ENCODE measurements at regions not wholly inside any gene's neighbourhood (a gene's known extent, or its start where the extent isn't known, plus 50 kb on each side); places are given as distances from the start of the nearest gene placed in this dataset.

DNA sequence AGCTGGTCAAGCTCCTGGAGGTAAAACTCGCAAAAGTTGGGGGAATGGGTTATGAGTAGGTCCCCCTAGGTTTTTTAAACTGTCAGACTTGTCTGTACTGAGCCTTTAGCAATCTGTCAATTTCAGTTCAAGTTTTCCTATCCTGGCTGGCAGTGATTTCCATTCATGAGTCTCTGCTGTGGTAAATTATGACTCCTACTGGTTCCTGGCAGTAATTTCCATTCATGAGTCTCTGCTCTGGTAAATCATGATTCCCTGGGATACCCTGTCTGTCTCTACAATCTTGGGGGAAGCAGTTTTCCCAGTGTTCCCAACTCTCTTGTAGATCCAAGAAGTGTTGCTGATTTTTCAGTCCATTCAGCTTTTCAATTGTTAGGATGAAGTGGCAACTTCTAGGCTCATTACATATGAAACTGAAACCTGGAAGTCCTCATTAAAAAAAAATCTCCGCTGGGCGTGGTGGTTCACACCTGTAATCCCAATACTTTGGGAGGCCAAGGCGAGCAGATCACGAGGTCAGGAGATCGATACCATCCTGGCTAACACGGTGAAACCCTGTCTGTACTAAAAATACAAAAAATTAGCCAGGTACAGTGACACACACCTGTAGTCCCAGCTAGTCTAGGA is 91.3 kb upstream of the GPBP1 start:
- TF ChIP-seq, protein P1, sequence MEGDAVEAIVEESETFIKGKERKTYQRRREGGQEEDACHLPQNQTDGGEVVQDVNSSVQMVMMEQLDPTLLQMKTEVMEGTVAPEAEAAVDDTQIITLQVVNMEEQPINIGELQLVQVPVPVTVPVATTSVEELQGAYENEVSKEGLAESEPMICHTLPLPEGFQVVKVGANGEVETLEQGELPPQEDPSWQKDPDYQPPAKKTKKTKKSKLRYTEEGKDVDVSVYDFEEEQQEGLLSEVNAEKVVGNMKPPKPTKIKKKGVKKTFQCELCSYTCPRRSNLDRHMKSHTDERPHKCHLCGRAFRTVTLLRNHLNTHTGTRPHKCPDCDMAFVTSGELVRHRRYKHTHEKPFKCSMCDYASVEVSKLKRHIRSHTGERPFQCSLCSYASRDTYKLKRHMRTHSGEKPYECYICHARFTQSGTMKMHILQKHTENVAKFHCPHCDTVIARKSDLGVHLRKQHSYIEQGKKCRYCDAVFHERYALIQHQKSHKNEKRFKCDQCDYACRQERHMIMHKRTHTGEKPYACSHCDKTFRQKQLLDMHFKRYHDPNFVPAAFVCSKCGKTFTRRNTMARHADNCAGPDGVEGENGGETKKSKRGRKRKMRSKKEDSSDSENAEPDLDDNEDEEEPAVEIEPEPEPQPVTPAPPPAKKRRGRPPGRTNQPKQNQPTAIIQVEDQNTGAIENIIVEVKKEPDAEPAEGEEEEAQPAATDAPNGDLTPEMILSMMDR (conservative IDR thresholded peaks at IDR 0.05 in 1 of 2, IDR thresholded peaks at IDR 0.05 in 1 of 2; ENCODE audit: low read depth in 1 of 2, low read length in 2 of 2): peak; percentile 17 to 20
- no peak for TF ChIP-seq EZH2 (IDR thresholded peaks at IDR 0.05; ENCODE audit: low read length, missing control alignments)
